ENCODE measurements at regions not wholly inside any gene's neighbourhood (a gene's known extent, or its start where the extent isn't known, plus 50 kb on each side); places are given as distances from the start of the nearest gene placed in this dataset.

DNA sequence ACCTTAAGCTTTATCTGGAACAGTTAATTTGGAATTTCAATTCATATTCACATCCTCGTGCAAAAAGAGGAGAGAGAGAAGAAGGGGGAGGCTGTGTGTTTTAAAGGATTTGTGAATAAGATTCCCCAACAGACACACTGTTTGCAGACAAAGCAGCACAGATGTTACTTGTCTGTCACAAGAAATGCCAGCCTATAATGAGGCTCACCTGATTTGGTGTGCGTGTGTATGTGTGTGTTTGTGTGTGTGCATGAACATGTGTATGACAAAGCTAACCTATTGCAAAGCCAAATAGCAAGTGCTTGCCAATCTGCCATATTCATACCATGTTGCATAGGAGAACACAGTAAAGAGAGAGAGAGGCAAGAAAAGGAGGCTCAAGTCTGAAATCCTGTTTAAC lies 361.6 kb upstream of the NOVA1 start:
- no peak for DNase-seq
- Histone ChIP-seq H3K18ac (ENCODE audit: low read depth, low read length) (no peak overlapping the region), H3K27ac (ENCODE audit: insufficient read depth, low read length) (no peak overlapping the region), H4K8ac (ENCODE audit: low read depth in 2 of 2, low read length in 2 of 2) (no peak overlapping the region), H2BK120ac (ENCODE audit: low read depth, low read length) (no peak overlapping the region), H3K9me3 (ENCODE audit: control insufficient read depth, insufficient read depth, low read length) (peaks cover 4% of the 10 kb centered on the region), H3K14ac (replicated peaks; ENCODE audit: low read depth, low read length) (no peak overlapping the region), H3K4me3 (ENCODE audit: insufficient read depth, low read depth, low read length) (no peak overlapping the region), H3K23ac (ENCODE audit: low read depth, low read length) (no peak overlapping the region), H3K9me1 (ENCODE audit: insufficient read depth, low read length) (no peaks in the 10 kb centered on the region), H2AK5ac (ENCODE audit: low read depth, low read length) (no peak overlapping the region), H2AFZ (replicated peaks; ENCODE audit: low read length, poor library complexity) (no peak overlapping the region), H4K20me1 (ENCODE audit: insufficient read depth, low read length) (no peaks in the 10 kb centered on the region), H3K4me1 (ENCODE audit: control insufficient read depth, insufficient read depth, low read length) (no peaks in the 10 kb centered on the region), H3K9ac (ENCODE audit: low read depth, low read length) (no peak overlapping the region), H3K4me2 (ENCODE audit: low read depth, low read length) (no peak overlapping the region), H4K5ac (ENCODE audit: low read depth, low read length) (no peak overlapping the region), H2BK15ac (ENCODE audit: low read depth, low read length) (no peak overlapping the region), H2BK5ac (ENCODE audit: low read depth, low read length, poor library complexity, severe bottlenecking) (no peak overlapping the region), H3K36me3 (ENCODE audit: control insufficient read depth, insufficient read depth, low read length) (no peaks in the 10 kb centered on the region), H3K4ac (ENCODE audit: low read depth, low read length) (no peak overlapping the region), H3K27me3 (ENCODE audit: control insufficient read depth, insufficient read depth, low read length) (no peaks in the 10 kb centered on the region), H2BK20ac (ENCODE audit: low read depth, low read length) (no peak overlapping the region), H3K56ac (ENCODE audit: extremely low read depth, insufficient read depth, low read length) (no peak overlapping the region), H3K79me1 (ENCODE audit: low read depth in 1 of 2, low read length in 2 of 2) (no peaks in the 10 kb centered on the region), H4K91ac (ENCODE audit: insufficient read depth, low read depth, low read length) (no peak overlapping the region), H2AK9ac (replicated peaks; ENCODE audit: low read depth, low read length, poor library complexity) (no peak overlapping the region)
- TF ChIP-seq SMC3 (IDR thresholded peaks at IDR 0.05; ENCODE audit: low read depth, low read length) = no peak
- no peak for TF ChIP-seq BHLHE40 (IDR thresholded peaks at IDR 0.05; ENCODE audit: low read depth, low read length)
- no peak for ATAC-seq (ENCODE audit: low read depth)
- no TSS peak for BruUV-seq (replicated peaks)
- intact Hi-C loops (cut with micrococcal nuclease) (no loop called here), in situ Hi-C loops (cut with MboI; ENCODE audit: low sequenced_read_pairs) (no loop called here), dilution Hi-C loops (cut with HindIII; ENCODE audit: low sequenced_read_pairs, unreplicated experiment) (no loop called here)
- no CpG with 5 or more reads among the region's 2 CpGs for WGBS, 2 experiments (ENCODE audit: extremely low coverage in 2 of 2, insufficient read length in 1 of 2)
- ChIA-PET CTCF (no interaction called here), POLR2A (ENCODE audit: unreplicated experiment) (no interaction called here)

All from IMR-90 (cell line).